ENCODE measurements at regions not wholly inside any gene's neighbourhood (a gene's known extent, or its start where the extent isn't known, plus 50 kb on each side); places are given as distances from the start of the nearest gene placed in this dataset.

DNA sequence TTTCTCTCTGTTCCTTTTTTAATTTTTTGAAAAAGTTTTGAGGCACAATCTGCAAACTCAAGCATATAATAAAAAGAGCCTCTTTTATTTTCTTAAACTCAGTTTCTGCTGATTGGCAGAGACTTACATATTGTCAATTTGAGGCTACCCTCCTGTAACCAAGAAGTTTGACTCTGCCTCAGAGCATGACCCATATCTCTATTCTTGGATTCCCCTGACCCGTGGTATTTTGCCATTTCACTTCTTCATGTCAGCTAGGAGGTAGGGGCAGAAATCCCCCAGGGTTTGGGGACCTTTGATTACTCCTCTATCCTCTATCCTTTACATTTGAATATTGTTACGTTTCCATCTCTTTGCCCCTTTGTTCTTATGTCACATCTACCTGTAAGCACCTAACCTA is 479.1 kb upstream of the ALCAM start:
- no peak overlapping the region for H3K27ac ChIP-seq
- TF ChIP-seq POLR2A (IDR thresholded peaks at IDR 0.05), result no peak
- TF ChIP-seq, protein P1, sequence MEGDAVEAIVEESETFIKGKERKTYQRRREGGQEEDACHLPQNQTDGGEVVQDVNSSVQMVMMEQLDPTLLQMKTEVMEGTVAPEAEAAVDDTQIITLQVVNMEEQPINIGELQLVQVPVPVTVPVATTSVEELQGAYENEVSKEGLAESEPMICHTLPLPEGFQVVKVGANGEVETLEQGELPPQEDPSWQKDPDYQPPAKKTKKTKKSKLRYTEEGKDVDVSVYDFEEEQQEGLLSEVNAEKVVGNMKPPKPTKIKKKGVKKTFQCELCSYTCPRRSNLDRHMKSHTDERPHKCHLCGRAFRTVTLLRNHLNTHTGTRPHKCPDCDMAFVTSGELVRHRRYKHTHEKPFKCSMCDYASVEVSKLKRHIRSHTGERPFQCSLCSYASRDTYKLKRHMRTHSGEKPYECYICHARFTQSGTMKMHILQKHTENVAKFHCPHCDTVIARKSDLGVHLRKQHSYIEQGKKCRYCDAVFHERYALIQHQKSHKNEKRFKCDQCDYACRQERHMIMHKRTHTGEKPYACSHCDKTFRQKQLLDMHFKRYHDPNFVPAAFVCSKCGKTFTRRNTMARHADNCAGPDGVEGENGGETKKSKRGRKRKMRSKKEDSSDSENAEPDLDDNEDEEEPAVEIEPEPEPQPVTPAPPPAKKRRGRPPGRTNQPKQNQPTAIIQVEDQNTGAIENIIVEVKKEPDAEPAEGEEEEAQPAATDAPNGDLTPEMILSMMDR (IDR thresholded peaks at IDR 0.05), result no peak
- H3K27me3 ChIP-seq, result no peaks in the 10 kb centered on the region
- no peak overlapping the region for H3K4me3 ChIP-seq
- H3K9me3 ChIP-seq (replicated peaks in 1 of 3), result peaks cover 0 to 5% (median 0%) of the 10 kb centered on the region in 3 donors
- no peak for DNase-seq
- H3K36me3 ChIP-seq (replicated peaks in 1 of 2), result no peaks in the 10 kb centered on the region
- intact Hi-C loops (cut with DNase I), result no loop called here
- H3K4me1 ChIP-seq (replicated peaks in 1 of 2), result peaks cover 0 to 3% of the 10 kb centered on the region in 2 donors
- WGBS, 4 donors, result 82 to 86% (median 84%) methylated on average over 2 of the region's 2 CpGs

DNA sequence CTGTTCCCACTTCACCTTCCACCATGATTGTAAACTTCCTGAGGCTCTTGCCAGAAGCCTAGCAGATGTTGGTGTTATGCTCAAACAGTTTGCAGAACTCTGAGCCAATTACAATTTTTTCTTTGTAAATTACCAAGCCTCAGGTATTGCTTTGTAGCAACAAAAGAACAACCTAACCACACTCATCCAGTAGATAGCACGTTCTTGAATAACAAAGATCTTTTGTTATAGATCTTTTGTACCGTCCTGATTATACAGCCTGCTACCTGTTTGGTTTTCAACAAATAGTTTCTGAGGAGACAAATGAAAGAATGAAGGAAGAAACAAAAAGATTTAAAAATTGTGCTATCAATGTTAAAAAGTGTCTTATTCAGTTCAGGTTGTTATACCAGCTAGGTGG is 474.7 kb upstream of the ALCAM start:
- Histone ChIP-seq H3K36me3 (replicated peaks in 1 of 2) (no peaks in the 10 kb centered on the region), H3K4me1 (replicated peaks in 1 of 2) (no peaks in the 10 kb centered on the region), H3K27me3 (no peaks in the 10 kb centered on the region), H3K4me3 (no peak overlapping the region), H3K27ac (no peak overlapping the region), H3K9me3 (replicated peaks in 1 of 3) (no peaks in the 10 kb centered on the region)
- intact Hi-C loops (cut with DNase I), result no loop called here
- TF ChIP-seq, protein P1 (IDR thresholded peaks at IDR 0.05), result no peak
- no peak for TF ChIP-seq POLR2A (IDR thresholded peaks at IDR 0.05)
- WGBS, 4 donors, result 87 to 95% (median 91%) methylated on average over 2 of the region's 2 CpGs
- DNase-seq, result no peak

DNA sequence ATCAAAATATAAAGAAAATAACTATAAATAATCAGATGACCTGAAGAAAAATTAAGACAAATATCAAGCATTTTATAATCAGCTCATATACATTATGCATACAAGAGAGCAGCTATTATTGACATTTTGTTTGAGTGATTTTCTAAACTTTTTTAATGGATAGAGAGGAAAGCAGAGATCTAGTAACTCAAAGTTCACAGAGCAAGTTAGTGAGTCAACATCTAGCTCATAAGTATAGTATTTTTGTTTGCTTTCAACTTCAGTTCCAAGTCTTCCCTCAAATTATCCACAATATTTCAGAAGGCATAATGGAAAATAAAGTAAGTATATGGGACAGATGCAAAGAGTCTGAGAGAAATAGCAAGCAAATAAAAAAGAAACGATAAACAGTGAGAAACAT is 470.1 kb upstream of the ALCAM start:
- no peak overlapping the region for H3K4me3 ChIP-seq
- intact Hi-C loops (cut with DNase I), result no loop called here
- TF ChIP-seq POLR2A (IDR thresholded peaks at IDR 0.05), result no peak
- TF ChIP-seq, protein P1 (IDR thresholded peaks at IDR 0.05), result no peak
- no peak for DNase-seq
- H3K36me3 ChIP-seq (replicated peaks in 1 of 2), result no peaks in the 10 kb centered on the region
- WGBS, 4 donors, result 87 to 100% (median 94%) methylated on average over 1 of the region's 1 CpG
- no peaks in the 10 kb centered on the region for H3K4me1 ChIP-seq (replicated peaks in 1 of 2)
- no peaks in the 10 kb centered on the region for H3K27me3 ChIP-seq
- no peaks in the 10 kb centered on the region for H3K9me3 ChIP-seq (replicated peaks in 1 of 3)
- no peak overlapping the region for H3K27ac ChIP-seq

DNA sequence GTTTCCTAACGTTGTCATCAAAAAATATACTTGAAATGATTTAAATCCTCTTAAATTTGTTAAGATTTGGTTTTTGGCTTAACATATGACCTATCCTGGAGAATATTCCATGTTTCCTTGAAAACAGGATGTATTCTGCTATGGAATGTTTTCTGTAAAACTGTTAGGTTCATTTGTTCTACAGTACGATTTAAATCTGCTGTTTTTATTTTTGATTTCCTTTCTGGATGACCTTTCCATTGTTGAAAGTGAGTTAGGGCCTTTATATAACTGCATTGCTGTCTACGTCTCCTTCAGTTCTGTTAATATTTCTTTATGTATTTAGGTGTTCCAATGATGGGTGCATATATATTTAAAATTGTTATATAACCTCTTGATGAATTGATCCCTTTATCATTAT is 465.3 kb upstream of the ALCAM start:
- intact Hi-C loops (cut with DNase I), result no loop called here
- 65 to 77% (median 66%) methylated on average over 3 of the region's 3 CpGs for WGBS, 4 donors

More for the DNA sequence above, 465.3 kb upstream of the ALCAM start:
- no peak for TF ChIP-seq POLR2A (IDR thresholded peaks at IDR 0.05)
- TF ChIP-seq, protein P1 (IDR thresholded peaks at IDR 0.05), result no peak
- DNase-seq, result no peak
- Histone ChIP-seq H3K4me1 (replicated peaks in 1 of 2) (no peaks in the 10 kb centered on the region), H3K27me3 (no peaks in the 10 kb centered on the region), H3K36me3 (replicated peaks in 1 of 2) (no peaks in the 10 kb centered on the region), H3K27ac (no peak overlapping the region), H3K9me3 (replicated peaks in 1 of 3) (peaks cover 0 to 8% (median 0%) of the 10 kb centered on the region in 3 donors), H3K4me3 (no peak overlapping the region)
